HepG2 (cell line): ENCODE measurements at regions not wholly inside any gene's neighbourhood (a gene's known extent, or its start where the extent isn't known, plus 50 kb on each side); places are given as distances from the start of the nearest gene placed in this dataset.

ENCODE experiments used
- ATF2 ChIP-seq: sonication (generic); formaldehyde crosslinking; IDR thresholded peaks from 2 replicates; pipeline ENCODE4 v1.4.0; 2020; ENCODE audit warnings: missing genetic modification reagents
- ATF7 ChIP-seq, 2 experiments: fragments of 450-650 bp in 1 of 2; sonication (generic) in 1 of 2; formaldehyde crosslinking in 1 of 2; IDR thresholded peaks; 2 replicates each; pipeline versions ENCODE4 v1.4.0 to v1.6.1; 2016 to 2020; ENCODE audit warnings: antibody characterized with exemption in 1 of 2, mild to moderate bottlenecking in 1 of 2, missing genetic modification reagents in 1 of 2
- CTCF ChIP-seq: sonication (generic); formaldehyde crosslinking; IDR thresholded peaks from 2 replicates; pipeline ENCODE4 v1.5.0; 2020; ENCODE audit warnings: mild to moderate bottlenecking, missing genetic modification reagents, moderate library complexity
- EP300 ChIP-seq, 3 experiments: sonication (generic) in 1 of 3; formaldehyde crosslinking in 1 of 3; IDR thresholded peaks; 2 replicates each; pipeline versions ENCODE4 v1.5.1 to v1.6.1; 2011 to 2020; ENCODE audit warnings: low read depth in 2 of 3, low read length in 2 of 3, borderline replicate concordance in 1 of 3, improper control_type of control experiment in 1 of 3, mild to moderate bottlenecking in 1 of 3, missing genetic modification reagents in 1 of 3, moderate library complexity in 1 of 3
- FOSL1 ChIP-seq: sonication (generic); formaldehyde crosslinking; IDR thresholded peaks from 2 replicates; pipeline ENCODE4 v1.9.0; 2021; ENCODE audit warnings: missing genetic modification reagents, borderline replicate concordance
- NR2F2 ChIP-seq: IDR thresholded peaks from 2 replicates; pipeline ENCODE4 v1.6.1; 2012; ENCODE audit warnings: low read depth, inconsistent platforms, borderline replicate concordance
- PATZ1 ChIP-seq: sonication (generic); formaldehyde crosslinking; IDR thresholded peaks from 2 replicates; pipeline ENCODE4 v1.4.0; 2020; ENCODE audit warnings: missing genetic modification reagents
- RAD21 ChIP-seq: fragments of 450-650 bp; formaldehyde crosslinking; IDR thresholded peaks from 2 replicates; pipeline ENCODE4 v1.5.0; 2020; ENCODE audit warnings: mild to moderate bottlenecking
- SIX4 ChIP-seq: sonication (generic); formaldehyde crosslinking; IDR thresholded peaks from 2 replicates; pipeline ENCODE4 v1.4.0; 2020; ENCODE audit warnings: missing genetic modification reagents
- ZFP37 ChIP-seq: sonication (generic); formaldehyde crosslinking; IDR thresholded peaks from 2 replicates; pipeline ENCODE4 v1.4.0; 2020; ENCODE audit warnings: missing genetic modification reagents, borderline replicate concordance
- ZFX ChIP-seq: sonication (generic); formaldehyde crosslinking; IDR thresholded peaks from 2 replicates; pipeline ENCODE4 v1.4.0; 2020; ENCODE audit warnings: mild to moderate bottlenecking, low read depth, missing genetic modification reagents, moderate library complexity
- ZNF530 ChIP-seq: sonication (generic); formaldehyde crosslinking; IDR thresholded peaks from 2 replicates; pipeline ENCODE4 v1.5.0; 2020; ENCODE audit warnings: low read depth, mild to moderate bottlenecking, missing genetic modification reagents
- TF ChIP-seq, protein P1 (sequence below): sonication (generic); formaldehyde crosslinking; IDR thresholded peaks from 2 replicates; pipeline ENCODE4 v1.5.0; 2020; ENCODE audit warnings: mild to moderate bottlenecking, low read depth, missing genetic modification reagents, borderline replicate concordance
- TF ChIP-seq, protein P2 (sequence below): sonication (generic); formaldehyde crosslinking; conservative IDR thresholded peaks from 2 replicates; pipeline ENCODE4 v1.4.0; 2020; ENCODE audit warnings: missing genetic modification reagents

DNA sequence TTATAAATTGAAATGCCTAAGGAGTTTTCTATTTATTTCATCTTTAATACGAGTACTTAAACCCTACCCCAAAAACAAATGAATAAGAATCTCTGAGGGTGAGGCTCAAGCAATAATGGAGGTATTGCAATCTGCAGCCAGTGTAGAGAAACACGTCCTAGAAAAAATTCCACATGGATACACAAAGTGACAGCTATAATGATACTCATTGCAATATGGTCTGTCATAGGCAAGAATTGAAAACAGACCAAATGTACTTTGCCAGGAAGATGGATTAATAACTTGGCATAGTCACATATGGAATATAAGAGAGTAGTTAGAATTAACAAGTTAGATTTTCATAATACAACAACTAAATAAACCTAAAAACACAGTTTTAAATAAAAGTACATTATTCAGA, 440.1 kb upstream of the STEAP1 start:
- TF ChIP-seq ZNF530 (CRISPR knock-in tag): no peak
- TF ChIP-seq, protein P1, sequence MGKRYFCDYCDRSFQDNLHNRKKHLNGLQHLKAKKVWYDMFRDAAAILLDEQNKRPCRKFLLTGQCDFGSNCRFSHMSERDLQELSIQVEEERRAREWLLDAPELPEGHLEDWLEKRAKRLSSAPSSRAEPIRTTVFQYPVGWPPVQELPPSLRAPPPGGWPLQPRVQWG: no peak
- TF ChIP-seq CTCF: no peak
- TF ChIP-seq NR2F2: no peak
- TF ChIP-seq ATF2: no peak
- TF ChIP-seq PATZ1 (CRISPR knock-in tag): no peak
- no peak for TF ChIP-seq ZFP37 (CRISPR knock-in tag)
- no peak for TF ChIP-seq ZFX
- TF ChIP-seq ATF7 (IDR thresholded peaks at IDR 0.05): no peak
- no peak for TF ChIP-seq ATF7 (CRISPR knock-in tag; IDR thresholded peaks at IDR 0.05)
- no peak for TF ChIP-seq SIX4 (CRISPR knock-in tag)
- TF ChIP-seq FOSL1 (CRISPR knock-in tag): no peak
- no peak for TF ChIP-seq RAD21
- no peak for TF ChIP-seq EP300 (IDR thresholded peaks at IDR 0.05; ENCODE audit: low read depth in 2 of 2, low read length in 2 of 2)
- no peak for TF ChIP-seq EP300 (CRISPR knock-in tag; IDR thresholded peaks at IDR 0.05; ENCODE audit: borderline replicate concordance)
- TF ChIP-seq, protein P2, sequence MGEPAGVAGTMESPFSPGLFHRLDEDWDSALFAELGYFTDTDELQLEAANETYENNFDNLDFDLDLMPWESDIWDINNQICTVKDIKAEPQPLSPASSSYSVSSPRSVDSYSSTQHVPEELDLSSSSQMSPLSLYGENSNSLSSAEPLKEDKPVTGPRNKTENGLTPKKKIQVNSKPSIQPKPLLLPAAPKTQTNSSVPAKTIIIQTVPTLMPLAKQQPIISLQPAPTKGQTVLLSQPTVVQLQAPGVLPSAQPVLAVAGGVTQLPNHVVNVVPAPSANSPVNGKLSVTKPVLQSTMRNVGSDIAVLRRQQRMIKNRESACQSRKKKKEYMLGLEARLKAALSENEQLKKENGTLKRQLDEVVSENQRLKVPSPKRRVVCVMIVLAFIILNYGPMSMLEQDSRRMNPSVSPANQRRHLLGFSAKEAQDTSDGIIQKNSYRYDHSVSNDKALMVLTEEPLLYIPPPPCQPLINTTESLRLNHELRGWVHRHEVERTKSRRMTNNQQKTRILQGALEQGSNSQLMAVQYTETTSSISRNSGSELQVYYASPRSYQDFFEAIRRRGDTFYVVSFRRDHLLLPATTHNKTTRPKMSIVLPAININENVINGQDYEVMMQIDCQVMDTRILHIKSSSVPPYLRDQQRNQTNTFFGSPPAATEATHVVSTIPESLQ (CRISPR knock-in tag): no peak
